Frontal cortex (tissue), 3 donors: ENCODE measurements at regions not wholly inside any gene's neighbourhood (a gene's known extent, or its start where the extent isn't known, plus 50 kb on each side); places are given as distances from the start of the nearest gene placed in this dataset.
"Not testable (repeated sequence)": the region's sequence is repeated elsewhere in the genome, so short reads cannot be mapped to it uniquely, and the experiment has no call there.

Experiments
- DNase-seq, 2 donors: peaks; one replicate each; pipeline ENCODE4 v3.0.0; 2012; ENCODE audit warnings: low spot score in 2 of 2
- FAIRE-seq: peaks from 2 replicates; lab custom pipeline; 2012; peaks lifted over from hg19 to GRCh38; lab: Jason Lieb, UNC
- donor health status: control.
- donor health status: control.
- donor health status: control.

DNA sequence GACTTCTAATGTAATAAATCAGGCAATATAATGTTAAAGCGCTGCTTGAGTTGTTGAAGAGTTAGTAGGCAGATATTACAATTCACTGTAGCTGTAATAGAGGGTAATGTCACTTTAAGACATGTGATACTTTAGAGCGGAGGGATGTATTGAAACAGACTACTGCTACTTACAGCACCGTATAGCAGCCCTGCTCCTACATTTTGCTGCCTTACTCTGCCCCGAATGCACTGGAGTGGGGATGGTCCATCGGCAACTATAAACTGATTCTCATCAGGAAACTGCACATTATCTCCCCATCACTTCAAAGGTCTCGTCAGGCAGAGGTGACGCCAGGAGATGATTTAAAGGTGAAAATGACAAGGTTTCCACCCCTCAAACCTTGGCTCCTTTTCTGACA is 349.7 kb upstream of the SUCLG2 start:
- FAIRE-seq (no peak), DNase-seq (no peak)

- FAIRE-seq (no peak), DNase-seq (no peak)
Observed at GRCh38 chr3:67998281-67998680, 343.9 kb upstream of the SUCLG2 start.

GRCh38 chr3:67995206-67995605 is 340.8 kb upstream of the SUCLG2 start:
- FAIRE-seq (no peak), DNase-seq (no peak)

DNA sequence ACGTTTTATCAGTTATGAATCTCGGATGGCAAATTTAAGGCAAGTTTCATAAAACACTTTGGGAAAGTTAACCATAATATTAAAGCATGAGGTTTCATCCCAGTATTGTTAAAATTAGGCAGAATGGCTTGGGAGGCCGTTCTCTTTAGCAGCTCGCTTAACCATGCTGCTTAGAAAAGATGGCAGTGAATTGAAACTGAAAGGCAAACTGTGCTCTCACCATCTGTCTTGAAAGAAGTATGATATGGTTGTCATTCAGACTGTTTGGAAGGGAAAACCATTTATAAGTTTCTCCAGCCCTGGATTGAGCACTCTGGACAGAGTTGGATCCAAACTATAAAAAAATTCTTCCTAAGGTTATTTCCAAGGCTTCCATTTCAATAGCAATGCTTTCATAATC is 332.3 kb upstream of the SUCLG2 start:
- no peak for DNase-seq
- FAIRE-seq = no peak

DNA sequence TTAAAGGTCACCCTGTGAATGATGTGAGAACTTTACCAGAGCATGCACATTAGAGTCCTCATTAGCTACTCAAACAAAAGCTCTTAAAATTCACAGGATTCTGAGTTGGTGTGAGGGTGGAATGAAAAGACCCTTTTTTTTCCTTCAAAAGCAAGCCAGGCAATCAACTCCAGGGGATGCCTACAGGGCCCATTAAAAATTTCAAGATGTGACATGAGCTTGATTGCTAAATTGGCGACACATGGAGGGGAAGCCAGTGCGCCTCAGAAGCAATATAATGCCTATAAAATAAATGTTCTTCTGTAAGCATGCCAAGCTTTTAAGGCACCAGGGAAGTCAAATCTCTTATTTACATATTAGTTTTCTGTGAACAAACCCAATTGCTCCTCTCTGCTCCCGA is 328.8 kb upstream of the SUCLG2 start:
- FAIRE-seq (no peak), DNase-seq (no peak)

GRCh38 chr3:67981077-67981476 is 326.7 kb upstream of the SUCLG2 start:
- FAIRE-seq (no peak), DNase-seq (no peak)

DNA sequence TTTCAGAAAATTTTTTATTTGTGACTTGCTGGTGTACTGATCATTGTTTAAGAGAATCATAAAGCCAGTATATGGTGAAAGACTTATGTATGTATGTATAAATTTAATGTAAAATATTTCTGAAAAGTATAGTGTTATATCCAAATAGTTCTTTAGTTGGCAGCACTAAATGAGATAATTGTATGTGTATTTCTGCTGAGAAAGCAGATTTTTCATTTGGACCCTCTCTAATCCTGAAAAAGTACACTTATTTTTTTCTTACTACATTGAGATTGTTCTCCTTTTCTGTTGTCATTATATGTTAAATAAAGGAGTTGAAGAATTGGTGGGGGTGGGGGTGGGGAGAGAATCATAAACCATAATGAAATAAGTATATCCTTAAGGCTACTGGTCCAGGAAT is 324.9 kb upstream of the SUCLG2 start:
- DNase-seq = no peak
- no peak for FAIRE-seq

DNA sequence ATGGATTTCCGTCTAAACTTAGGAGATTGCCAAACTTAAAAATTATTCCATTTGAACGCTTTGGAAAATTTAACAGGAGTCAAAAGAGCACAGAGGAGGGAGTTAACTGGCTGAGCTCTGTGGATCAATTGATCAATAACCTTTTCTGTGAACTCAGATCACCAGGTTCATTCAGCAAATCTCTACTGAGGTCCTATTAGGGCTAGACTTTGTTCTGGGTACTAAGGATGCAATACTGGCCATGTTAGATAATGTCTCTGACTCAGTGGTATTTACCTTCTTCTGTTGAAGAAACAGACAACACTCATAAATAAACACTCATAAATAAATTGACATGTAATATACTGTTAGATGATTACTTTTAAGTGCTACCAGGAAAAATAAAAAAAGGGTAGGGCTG is 323.4 kb upstream of the SUCLG2 start:
- DNase-seq (no peak), FAIRE-seq (no peak)

DNA sequence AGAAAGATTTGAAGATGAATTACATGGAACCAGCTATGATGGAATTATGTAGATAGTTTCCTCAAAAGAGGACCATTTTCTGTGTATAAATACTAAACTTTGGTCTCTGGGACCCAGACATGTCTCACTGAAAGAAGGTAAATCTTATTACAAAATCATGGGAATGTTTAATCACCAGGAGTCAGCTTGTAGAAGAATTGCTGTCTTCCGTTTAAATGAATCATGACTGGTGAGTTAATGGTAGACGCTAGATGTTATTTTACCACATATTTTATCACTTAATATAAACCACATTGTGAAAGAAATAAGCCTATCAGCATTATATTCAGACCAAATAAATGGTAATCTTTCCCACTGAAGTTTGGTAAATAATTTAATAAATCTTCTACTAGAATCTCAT is 322.3 kb upstream of the SUCLG2 start:
- FAIRE-seq (no peak), DNase-seq (no peak)

DNA sequence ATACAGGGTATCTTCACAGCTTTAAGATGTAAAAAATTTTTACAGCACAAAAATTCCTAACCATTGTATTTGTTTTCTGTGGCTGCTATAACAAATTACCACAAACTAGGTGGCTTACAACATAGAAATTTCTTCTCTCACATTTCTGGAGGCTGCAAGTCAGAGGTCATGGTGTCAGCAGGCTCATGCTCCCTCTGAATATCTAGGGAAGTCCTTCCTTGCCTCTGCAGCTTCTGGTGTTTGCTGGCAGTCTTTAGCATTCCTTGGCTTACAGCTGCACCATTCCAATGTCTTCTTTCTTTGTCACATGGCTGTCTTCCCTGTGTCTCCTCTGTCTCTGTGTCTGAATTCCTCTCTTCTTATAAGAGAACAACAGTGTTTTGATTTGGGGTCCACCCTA is 310.2 kb upstream of the SUCLG2 start:
- DNase-seq (no peak), FAIRE-seq (no peak)

DNA sequence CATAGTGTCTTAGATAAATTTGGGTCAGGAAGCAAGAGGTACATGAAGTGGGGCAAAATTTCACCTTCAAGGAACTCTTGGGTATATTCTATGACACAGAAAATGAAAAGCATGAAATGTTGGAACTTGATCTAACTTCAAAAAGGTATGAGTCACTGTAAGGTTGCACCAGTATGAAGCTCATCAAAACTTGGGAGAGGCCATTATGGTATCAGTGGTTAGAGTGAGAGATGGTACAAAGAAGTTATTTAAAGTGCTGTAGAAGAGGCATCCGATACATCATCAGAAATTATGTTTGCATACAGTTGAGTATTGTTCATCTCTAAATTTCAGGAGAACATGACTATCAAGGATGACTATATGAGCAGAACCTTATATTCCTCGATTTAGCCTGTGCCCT is 302.9 kb upstream of the SUCLG2 start:
- FAIRE-seq (no peak), DNase-seq (no peak)

DNA sequence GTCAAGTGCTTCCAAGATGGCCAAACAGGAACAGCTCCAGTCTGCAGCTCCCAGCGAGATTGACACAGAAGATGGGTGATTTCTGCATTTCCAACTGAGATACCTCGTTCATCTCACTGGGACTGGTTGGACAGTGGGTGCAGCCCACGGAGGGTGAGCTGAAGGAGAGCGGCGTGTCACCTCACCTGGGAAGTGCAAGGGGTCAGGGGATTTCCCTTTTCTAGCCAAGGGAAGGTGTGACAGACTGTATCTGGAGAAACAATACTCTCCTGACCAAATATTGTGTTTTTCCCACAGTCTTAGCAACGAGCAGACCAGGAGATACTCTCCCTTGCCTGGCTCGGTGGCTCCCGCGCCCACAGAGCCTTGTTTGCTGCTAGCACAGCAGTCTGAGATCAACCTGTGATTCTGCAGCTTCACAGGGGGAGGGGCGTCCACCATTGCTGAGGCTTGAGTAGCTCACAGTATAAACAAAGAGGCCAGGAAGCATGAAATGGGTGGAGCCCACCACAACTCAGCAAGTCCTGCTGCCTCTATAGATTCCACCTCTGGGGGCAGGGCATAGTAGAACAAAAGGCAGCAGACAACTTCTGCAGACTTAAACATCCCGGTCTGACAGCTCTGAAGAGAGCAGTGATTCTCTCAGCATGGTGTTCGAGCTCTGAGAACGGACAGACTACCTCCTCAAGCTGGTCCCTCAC is 293.5 kb upstream of the SUCLG2 start:
- FAIRE-seq (no peak), DNase-seq (no peak)

DNA sequence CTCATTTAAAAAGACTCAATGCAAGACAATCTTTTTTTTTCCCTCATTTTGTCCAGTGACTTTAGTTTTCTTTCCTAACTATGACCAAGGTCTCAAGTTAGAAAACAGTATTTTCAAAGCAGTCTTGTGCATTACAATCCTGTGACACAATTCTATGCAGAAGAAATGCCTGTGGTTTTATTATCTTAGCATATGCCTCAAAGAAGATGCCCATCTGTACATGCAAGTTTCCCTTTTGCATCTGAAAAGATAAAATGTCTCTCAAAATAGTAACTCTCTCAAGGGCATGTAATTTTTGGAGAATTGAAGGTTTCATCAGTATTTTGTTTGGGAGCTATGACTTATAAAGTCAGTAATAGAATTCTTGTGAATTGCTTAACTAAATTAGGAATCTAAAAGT is 292.0 kb upstream of the SUCLG2 start:
- no peak for DNase-seq
- FAIRE-seq = no peak

GRCh38 chr3:67943546-67943945 is 289.1 kb upstream of the SUCLG2 start:
- no peak for DNase-seq
- FAIRE-seq = no peak

GRCh38 chr3:67941433-67942030 is 287.1 kb upstream of the SUCLG2 start:
- DNase-seq (no peak), FAIRE-seq (no peak)

DNA sequence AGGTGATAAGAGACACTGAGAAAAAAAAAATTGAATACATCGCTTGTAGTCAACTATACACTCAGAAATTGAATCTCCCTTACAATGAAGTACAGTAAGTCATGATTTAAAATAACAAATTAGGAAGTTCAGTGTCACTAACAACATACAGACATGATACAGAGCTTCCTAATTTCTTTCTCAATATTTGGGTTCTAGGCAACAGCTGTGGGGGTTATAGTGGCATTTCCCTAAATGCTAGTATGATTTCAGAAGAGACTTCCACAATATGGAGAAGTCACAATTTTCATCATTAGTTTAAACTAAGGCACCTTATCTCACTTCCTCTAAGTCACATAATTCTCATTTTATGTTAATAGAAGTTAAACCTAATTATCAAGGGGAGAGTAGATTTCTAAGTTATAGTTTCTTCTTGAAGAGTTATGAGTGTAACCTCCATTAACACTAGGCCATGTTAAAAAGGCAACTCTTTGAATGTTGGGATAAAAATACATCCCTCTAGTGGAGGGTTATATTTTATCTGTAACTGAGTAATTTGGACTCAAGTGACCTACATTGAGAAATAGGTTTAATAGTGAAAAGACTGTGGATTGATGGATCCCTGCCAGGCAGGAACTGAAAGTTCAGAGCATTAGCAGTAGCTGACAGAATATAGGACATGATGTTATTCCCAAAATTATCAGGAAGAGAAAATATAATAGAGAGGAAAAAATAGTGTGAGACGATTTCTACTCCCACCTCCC is 286.0 kb upstream of the SUCLG2 start:
- no peak for DNase-seq
- FAIRE-seq = no peak

- DNase-seq (no peak), FAIRE-seq (no peak)
Observed at GRCh38 chr3:67937498-67938118, 283.2 kb upstream of the SUCLG2 start.

DNA sequence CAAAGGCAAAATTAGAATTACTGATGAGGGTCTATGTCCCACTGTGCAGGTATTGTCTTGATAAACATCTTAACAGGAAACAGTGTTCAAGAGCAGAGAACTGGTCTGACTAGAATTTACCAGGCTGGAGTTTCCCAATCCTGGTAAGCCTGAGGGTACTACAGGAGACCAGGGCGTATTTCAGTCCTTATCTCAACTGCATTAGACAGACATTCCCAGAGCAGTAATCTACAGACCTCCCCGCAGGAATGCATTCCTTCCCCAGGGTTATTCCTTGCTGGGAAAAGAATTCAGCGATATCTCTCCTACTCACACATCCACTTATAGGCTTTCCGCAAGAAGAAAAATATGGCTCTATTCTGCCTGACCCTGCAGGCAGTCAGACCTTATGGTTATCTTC is 276.0 kb upstream of the SUCLG2 start:
- FAIRE-seq, DNase-seq: not testable (repeated sequence)

DNA sequence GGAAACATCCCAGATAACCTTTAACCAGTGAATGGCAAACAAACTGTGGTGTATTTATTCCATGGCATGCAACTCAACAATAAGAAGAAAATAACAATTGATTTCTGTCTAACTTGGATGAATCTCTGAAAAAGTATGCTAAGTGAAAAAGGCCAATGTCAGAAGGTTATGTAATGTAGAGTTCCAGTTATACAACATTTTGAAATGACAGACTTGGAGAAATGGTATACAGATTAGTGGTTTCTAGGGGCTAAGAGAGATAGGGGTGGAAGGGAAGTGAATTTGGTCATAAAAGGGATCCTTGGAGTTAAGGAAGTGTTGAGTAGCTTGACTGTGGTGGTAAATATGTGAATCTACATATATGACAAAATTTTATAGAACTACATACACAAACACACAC is 269.4 kb upstream of the SUCLG2 start:
- DNase-seq (no peak), FAIRE-seq (no peak)

DNA sequence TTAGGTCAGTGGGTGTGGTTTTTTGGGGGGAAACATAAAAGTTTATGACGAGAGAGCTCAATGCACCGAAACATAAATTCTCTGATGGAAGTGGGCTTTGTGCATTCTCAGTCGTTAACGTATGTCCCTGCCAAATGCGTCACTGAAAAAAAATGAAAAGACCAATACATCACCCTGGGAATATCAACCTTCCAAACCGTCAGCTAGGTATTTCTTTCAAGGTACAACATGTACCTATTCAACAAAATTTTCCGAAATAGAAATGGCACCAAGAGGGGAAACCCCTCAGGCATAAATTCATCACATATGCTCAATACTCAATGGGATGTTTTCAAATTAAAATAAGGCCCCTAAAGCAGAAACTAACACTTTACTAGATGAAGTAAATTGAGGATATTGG is 266.6 kb upstream of the SUCLG2 start:
- no peak for FAIRE-seq

GRCh38 chr3:67920311-67920710 is 265.9 kb upstream of the SUCLG2 start:
- DNase-seq (no peak), FAIRE-seq (no peak)

More for the DNA sequence above, 266.6 kb upstream of the SUCLG2 start:
- DNase-seq = no peak
